HG02678 (cell line): ENCODE measurements at regions not wholly inside any gene's neighbourhood (a gene's known extent, or its start where the extent isn't known, plus 50 kb on each side); places are given as distances from the start of the nearest gene placed in this dataset.
"Not testable (repeated sequence)": the region's sequence is repeated elsewhere in the genome, so short reads cannot be mapped to it uniquely, and the experiment has no call there.

ENCODE experiments used
- ATAC-seq: cut with Tn5 transposase; IDR thresholded peaks from one replicate; pipeline ENCODE4 v1.9.1; 2021; ENCODE audit warnings: mild to moderate bottlenecking, moderate library complexity; ENCODE audit not compliant: unreplicated experiment

GRCh38 chr1:104135036-104135435, 385.3 kb downstream of the AMY1C start:
- ATAC-seq, result not testable (repeated sequence)

GRCh38 chr1:104136621-104137020, 386.9 kb downstream of the AMY1C start:
- ATAC-seq, result no peak

- no peak for ATAC-seq
Observed at GRCh38 chr1:104156738-104157137, 407.0 kb downstream of the AMY1C start.

- no peak for ATAC-seq
Observed at GRCh38 chr1:104163912-104164476, 414.3 kb downstream of the AMY1C start.

GRCh38 chr1:104172243-104172681, 422.6 kb downstream of the AMY1C start:
- no peak for ATAC-seq

GRCh38 chr1:104182251-104182650, 432.6 kb downstream of the AMY1C start:
- ATAC-seq, result no peak

- no peak for ATAC-seq
Observed at GRCh38 chr1:104189207-104189606, 439.5 kb downstream of the AMY1C start.

GRCh38 chr1:104190821-104191220, 441.1 kb downstream of the AMY1C start:
- ATAC-seq, result no peak

GRCh38 chr1:104195395-104195794, 445.7 kb downstream of the AMY1C start:
- ATAC-seq, result no peak

- ATAC-seq, result no peak
Observed at GRCh38 chr1:104196136-104196535, 446.4 kb downstream of the AMY1C start.

- no peak for ATAC-seq
Observed at GRCh38 chr1:104197516-104197915, 447.8 kb downstream of the AMY1C start.

- no peak for ATAC-seq
Observed at GRCh38 chr1:104212239-104212638, 462.5 kb downstream of the AMY1C start.

GRCh38 chr1:104217395-104217986, 467.8 kb downstream of the AMY1C start:
- not testable (repeated sequence) for ATAC-seq

- no peak for ATAC-seq
Observed at GRCh38 chr1:104229860-104230259, 480.2 kb downstream of the AMY1C start.

- no peak for ATAC-seq
Observed at GRCh38 chr1:104231676-104232075, 482.0 kb downstream of the AMY1C start.

- no peak for ATAC-seq
Observed at GRCh38 chr1:104235141-104235540, 485.4 kb downstream of the AMY1C start.

- ATAC-seq, result no peak
Observed at GRCh38 chr1:104238991-104239390, 489.3 kb downstream of the AMY1C start.

- ATAC-seq, result no peak
Observed at GRCh38 chr1:104248385-104248784, 498.7 kb downstream of the AMY1C start.

- no peak for ATAC-seq
Observed at GRCh38 chr1:104259481-104259880, 509.8 kb downstream of the AMY1C start.

GRCh38 chr1:104263110-104263509, 513.4 kb downstream of the AMY1C start:
- not testable (repeated sequence) for ATAC-seq

- ATAC-seq, result no peak
Observed at GRCh38 chr1:104264521-104264920, 514.8 kb downstream of the AMY1C start.

- ATAC-seq, result no peak
Observed at GRCh38 chr1:104265163-104265562, 515.5 kb downstream of the AMY1C start.

GRCh38 chr1:104266612-104267011, 516.9 kb downstream of the AMY1C start:
- peak; percentile 79 for ATAC-seq
